ENCODE measurements at regions not wholly inside any gene's neighbourhood (a gene's known extent, or its start where the extent isn't known, plus 50 kb on each side); places are given as distances from the start of the nearest gene placed in this dataset.

DNA sequence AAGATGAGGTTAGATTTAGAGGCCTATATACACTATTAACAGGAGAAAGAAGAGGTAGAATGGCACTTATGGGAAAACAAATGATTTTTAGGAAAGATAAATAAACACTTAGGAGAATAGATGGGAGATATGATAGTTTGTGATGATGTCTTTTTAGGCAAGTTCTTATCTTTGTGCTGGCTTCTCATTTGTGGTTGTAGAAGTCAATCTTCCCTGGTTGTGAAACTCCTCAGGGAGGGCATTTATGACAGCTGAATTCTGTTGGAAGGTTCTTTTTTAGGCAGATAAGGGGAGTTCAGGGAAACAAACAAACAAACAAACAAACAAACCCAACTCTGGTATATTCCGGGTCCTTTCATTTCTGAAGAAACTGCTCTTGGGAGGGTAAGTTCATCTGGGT, 311.8 kb downstream of the AEBP2 start:
- TF ChIP-seq, protein P1, sequence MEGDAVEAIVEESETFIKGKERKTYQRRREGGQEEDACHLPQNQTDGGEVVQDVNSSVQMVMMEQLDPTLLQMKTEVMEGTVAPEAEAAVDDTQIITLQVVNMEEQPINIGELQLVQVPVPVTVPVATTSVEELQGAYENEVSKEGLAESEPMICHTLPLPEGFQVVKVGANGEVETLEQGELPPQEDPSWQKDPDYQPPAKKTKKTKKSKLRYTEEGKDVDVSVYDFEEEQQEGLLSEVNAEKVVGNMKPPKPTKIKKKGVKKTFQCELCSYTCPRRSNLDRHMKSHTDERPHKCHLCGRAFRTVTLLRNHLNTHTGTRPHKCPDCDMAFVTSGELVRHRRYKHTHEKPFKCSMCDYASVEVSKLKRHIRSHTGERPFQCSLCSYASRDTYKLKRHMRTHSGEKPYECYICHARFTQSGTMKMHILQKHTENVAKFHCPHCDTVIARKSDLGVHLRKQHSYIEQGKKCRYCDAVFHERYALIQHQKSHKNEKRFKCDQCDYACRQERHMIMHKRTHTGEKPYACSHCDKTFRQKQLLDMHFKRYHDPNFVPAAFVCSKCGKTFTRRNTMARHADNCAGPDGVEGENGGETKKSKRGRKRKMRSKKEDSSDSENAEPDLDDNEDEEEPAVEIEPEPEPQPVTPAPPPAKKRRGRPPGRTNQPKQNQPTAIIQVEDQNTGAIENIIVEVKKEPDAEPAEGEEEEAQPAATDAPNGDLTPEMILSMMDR (IDR thresholded peaks at IDR 0.05; ENCODE audit: low read depth, low read length, missing input control): no peak
- no peak for TF ChIP-seq RAD21 (IDR thresholded peaks at IDR 0.05)
- TF ChIP-seq GABPA (IDR thresholded peaks at IDR 0.05 in 1 of 2, conservative IDR thresholded peaks at IDR 0.05 in 1 of 2): no peak
- TF ChIP-seq, protein P2, sequence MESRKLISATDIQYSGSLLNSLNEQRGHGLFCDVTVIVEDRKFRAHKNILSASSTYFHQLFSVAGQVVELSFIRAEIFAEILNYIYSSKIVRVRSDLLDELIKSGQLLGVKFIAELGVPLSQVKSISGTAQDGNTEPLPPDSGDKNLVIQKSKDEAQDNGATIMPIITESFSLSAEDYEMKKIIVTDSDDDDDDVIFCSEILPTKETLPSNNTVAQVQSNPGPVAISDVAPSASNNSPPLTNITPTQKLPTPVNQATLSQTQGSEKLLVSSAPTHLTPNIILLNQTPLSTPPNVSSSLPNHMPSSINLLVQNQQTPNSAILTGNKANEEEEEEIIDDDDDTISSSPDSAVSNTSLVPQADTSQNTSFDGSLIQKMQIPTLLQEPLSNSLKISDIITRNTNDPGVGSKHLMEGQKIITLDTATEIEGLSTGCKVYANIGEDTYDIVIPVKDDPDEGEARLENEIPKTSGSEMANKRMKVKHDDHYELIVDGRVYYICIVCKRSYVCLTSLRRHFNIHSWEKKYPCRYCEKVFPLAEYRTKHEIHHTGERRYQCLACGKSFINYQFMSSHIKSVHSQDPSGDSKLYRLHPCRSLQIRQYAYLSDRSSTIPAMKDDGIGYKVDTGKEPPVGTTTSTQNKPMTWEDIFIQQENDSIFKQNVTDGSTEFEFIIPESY (IDR thresholded peaks at IDR 0.05): no peak
- TF ChIP-seq, protein P3, sequence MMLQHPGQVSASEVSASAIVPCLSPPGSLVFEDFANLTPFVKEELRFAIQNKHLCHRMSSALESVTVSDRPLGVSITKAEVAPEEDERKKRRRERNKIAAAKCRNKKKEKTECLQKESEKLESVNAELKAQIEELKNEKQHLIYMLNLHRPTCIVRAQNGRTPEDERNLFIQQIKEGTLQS (IDR thresholded peaks at IDR 0.05): no peak
- no peak for TF ChIP-seq JUND (IDR thresholded peaks at IDR 0.05)
- TF ChIP-seq NR2F2 (IDR thresholded peaks at IDR 0.05): no peak
- TF ChIP-seq HNF4G (IDR thresholded peaks at IDR 0.05): no peak
- TF ChIP-seq HNF4A (conservative IDR thresholded peaks at IDR 0.05): no peak
- TF ChIP-seq, protein P4, sequence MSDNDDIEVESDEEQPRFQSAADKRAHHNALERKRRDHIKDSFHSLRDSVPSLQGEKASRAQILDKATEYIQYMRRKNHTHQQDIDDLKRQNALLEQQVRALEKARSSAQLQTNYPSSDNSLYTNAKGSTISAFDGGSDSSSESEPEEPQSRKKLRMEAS (IDR thresholded peaks at IDR 0.05): no peak
